ENCODE measurements at regions not wholly inside any gene's neighbourhood (a gene's known extent, or its start where the extent isn't known, plus 50 kb on each side); places are given as distances from the start of the nearest gene placed in this dataset.

DNA sequence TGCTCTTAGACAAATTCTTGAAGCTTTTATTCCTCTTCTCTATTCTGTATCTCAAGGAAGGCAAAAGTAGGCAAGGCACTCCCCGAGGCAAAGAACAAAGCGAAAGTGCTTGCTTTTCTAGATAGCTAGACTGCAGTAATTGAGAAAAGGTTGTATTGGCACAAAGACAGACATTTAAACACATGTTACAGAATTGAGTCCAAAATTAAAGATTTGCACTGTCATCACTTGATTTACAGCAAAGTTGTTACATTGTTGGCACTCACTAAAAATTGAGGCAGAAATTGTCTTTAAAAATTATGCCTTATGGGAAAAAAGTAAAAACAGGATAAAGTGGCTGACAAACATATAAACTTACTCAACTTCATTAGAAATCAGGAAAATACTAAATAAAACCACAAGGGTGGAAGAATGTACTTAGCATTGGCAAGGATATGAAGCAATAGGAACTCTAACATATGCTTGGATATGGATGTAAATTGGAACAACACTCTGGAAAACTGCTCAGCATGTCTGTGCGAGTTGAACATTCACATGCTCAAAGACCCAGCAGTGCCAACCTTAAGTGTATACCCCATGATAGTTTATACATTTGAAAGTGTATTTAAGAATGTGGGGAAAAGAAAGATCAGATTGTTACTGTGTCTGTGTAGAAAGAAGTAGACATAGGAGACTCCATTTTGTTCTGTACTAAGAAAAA is 491.3 kb downstream of the GLRX3 start:
- TF ChIP-seq, protein P1, sequence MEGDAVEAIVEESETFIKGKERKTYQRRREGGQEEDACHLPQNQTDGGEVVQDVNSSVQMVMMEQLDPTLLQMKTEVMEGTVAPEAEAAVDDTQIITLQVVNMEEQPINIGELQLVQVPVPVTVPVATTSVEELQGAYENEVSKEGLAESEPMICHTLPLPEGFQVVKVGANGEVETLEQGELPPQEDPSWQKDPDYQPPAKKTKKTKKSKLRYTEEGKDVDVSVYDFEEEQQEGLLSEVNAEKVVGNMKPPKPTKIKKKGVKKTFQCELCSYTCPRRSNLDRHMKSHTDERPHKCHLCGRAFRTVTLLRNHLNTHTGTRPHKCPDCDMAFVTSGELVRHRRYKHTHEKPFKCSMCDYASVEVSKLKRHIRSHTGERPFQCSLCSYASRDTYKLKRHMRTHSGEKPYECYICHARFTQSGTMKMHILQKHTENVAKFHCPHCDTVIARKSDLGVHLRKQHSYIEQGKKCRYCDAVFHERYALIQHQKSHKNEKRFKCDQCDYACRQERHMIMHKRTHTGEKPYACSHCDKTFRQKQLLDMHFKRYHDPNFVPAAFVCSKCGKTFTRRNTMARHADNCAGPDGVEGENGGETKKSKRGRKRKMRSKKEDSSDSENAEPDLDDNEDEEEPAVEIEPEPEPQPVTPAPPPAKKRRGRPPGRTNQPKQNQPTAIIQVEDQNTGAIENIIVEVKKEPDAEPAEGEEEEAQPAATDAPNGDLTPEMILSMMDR (IDR thresholded peaks at IDR 0.05), result no peak
- no peak for TF ChIP-seq POLR2A (IDR thresholded peaks at IDR 0.05)
- H3K36me3 ChIP-seq, result no peaks in the 10 kb centered on the region
- H3K4me1 ChIP-seq, result no peaks in the 10 kb centered on the region
- no peaks in the 10 kb centered on the region for H3K27me3 ChIP-seq
- no peak overlapping the region for H3K4me3 ChIP-seq
- intact Hi-C loops (cut with DNase I), result no loop called here
- peaks cover 0 to 3% (median 0%) of the 10 kb centered on the region in 3 donors for H3K9me3 ChIP-seq
- no peak overlapping the region for H3K27ac ChIP-seq
- no peak for DNase-seq
- 55 to 66% methylated on average over 3 of the region's 3 CpGs for WGBS, 2 donors

DNA sequence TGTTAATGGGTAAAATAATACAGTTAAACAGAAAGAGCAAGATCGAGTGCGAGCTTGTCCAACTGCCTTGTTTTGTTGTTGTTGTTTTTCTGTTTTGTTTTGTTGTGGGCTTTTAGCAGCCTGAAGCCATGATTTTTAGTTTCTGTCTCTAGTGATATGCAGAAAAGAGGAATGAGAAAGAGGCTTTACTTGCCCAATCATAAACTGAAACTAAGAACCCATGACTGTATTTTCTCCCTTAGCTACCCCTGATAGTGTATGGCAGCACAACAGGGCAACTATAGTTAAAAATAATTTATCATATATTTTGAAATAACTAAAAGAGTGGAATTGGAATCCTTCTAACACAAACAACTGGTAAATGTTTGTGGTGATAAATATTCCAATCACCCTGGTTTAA is 493.9 kb downstream of the GLRX3 start:
- intact Hi-C loops (cut with DNase I), result no loop called here
- no peak for DNase-seq
- H3K4me1 ChIP-seq, result no peaks in the 10 kb centered on the region
- no peaks in the 10 kb centered on the region for H3K9me3 ChIP-seq
- H3K27me3 ChIP-seq, result no peaks in the 10 kb centered on the region
- H3K36me3 ChIP-seq, result no peaks in the 10 kb centered on the region
- no peak for TF ChIP-seq POLR2A (IDR thresholded peaks at IDR 0.05)
- TF ChIP-seq, protein P1 (IDR thresholded peaks at IDR 0.05), result no peak
- no peak overlapping the region for H3K27ac ChIP-seq
- 89 to 92% methylated on average over 2 of the region's 2 CpGs for WGBS, 2 donors
- no peak overlapping the region for H3K4me3 ChIP-seq

DNA sequence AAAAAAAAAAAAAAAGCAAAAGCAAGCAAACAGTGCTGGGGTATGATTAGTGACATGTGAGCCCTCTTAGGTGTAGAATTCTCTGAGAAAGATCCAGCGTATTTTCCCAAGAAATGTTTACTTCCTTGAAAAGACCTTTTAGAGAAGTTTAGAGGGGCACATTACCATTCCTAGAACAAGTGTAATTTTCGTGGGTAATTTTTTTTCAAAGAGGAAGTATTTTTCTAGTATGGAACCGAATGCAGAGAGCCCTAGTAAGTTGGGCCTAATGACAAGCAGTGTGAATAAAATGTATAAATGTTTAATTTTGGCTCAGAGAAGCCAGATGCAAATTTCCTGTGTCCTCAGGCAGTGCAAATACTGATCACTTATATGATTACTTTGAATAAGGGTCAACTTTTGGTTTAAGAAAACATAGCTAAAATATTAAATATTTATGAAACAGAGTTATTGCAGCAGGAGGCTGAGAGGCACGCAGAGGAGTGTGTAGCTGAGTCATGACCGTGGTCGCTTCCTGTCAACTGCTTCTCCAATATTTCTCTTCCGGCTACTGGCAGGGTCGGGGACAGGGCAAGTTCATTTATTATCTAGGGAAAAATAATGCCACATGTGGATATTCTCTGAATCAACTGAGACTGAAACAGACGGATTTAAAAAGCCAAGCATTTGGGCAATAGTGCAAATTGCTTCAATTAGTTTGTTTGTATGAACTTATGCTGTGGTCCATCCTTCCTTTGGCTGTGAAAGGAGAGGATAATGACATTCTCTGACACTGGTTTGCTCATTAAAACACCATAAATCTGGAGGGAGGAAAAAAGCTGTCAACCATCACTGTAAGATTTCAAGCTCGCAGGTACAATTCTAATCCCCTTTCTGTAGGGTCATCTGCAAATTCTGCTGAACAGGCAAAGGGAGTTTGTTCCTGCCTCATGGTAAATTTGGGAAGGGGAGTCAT is 495.2 kb downstream of the GLRX3 start:
- no peak for DNase-seq
- no peaks in the 10 kb centered on the region for H3K36me3 ChIP-seq

DNA sequence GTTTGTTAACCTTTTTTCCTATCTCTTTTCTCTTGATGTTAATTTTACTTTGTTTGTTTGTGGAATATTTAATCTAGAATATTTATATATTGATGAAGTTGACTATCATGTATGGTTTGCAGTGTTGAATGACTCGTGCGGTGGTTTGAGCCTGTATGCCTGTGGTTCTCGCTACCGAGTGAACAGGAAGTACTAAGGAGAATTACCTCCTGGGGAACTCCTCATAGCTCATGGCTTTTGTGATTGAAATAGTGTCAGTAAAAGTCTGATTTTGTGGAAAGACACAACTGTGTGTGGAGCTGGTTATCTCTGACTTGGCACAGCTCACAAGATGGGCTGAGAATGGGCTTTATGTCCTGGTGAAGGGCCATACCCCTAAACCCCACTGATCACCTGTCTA is 498.6 kb downstream of the GLRX3 start:
- intact Hi-C loops (cut with DNase I), result no loop called here
- Histone ChIP-seq H3K4me1 (no peaks in the 10 kb centered on the region), H3K36me3 (no peaks in the 10 kb centered on the region), H3K27ac (no peak overlapping the region), H3K9me3 (no peaks in the 10 kb centered on the region), H3K27me3 (peaks cover 0 to 5% (median 0%) of the 10 kb centered on the region in 4 donors), H3K4me3 (no peak overlapping the region)
- WGBS, 2 donors, result 38 to 71% methylated on average over 4 of the region's 4 CpGs
- DNase-seq, result no peak
- TF ChIP-seq POLR2A (IDR thresholded peaks at IDR 0.05), result no peak
- TF ChIP-seq, protein P1 (IDR thresholded peaks at IDR 0.05), result no peak

More for the DNA sequence above, 495.2 kb downstream of the GLRX3 start:
- H3K4me3 ChIP-seq, result no peak overlapping the region
- no peaks in the 10 kb centered on the region for H3K4me1 ChIP-seq
- no peak overlapping the region for H3K27ac ChIP-seq
- intact Hi-C loops (cut with DNase I), result no loop called here
- H3K27me3 ChIP-seq, result peaks cover 0 to 5% (median 0%) of the 10 kb centered on the region in 4 donors
- no peak for TF ChIP-seq POLR2A (IDR thresholded peaks at IDR 0.05)
- TF ChIP-seq, protein P1 (IDR thresholded peaks at IDR 0.05), result no peak
- H3K9me3 ChIP-seq, result no peaks in the 10 kb centered on the region
- 16 to 32% methylated on average over 10 of the region's 10 CpGs for WGBS, 2 donors

DNA sequence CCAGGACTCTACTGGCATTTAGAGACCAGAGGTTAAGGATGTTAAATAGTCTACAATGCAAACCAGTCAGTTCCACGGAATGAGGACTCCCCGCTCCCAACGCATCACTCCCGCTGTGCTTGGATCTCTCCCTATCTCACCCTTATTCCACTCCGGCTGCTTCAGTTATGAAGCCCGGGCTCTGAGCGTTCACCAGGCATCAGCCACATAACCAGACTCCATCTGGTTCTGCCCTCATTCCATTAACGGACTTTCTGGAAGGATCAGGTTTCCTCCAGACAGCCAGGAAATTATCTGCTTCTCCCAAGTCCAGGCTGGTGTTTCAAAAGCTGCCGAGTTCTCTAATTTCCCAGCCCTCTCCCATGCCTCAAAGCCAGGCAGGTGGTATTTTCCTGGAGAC is 499.3 kb downstream of the GLRX3 start:
- Histone ChIP-seq H3K36me3 (no peaks in the 10 kb centered on the region), H3K4me1 (no peaks in the 10 kb centered on the region), H3K27me3 (peaks cover 0 to 5% (median 0%) of the 10 kb centered on the region in 4 donors), H3K27ac (no peak overlapping the region), H3K9me3 (no peaks in the 10 kb centered on the region), H3K4me3 (no peak overlapping the region)
- no peak for DNase-seq
- intact Hi-C loops (cut with DNase I), result no loop called here
- TF ChIP-seq, protein P1 (IDR thresholded peaks at IDR 0.05), result no peak
- no peak for TF ChIP-seq POLR2A (IDR thresholded peaks at IDR 0.05)
- WGBS, 2 donors, result 57 to 75% methylated on average over 9 of the region's 9 CpGs
